B cell (primary cell): ENCODE measurements at regions not wholly inside any gene's neighbourhood (a gene's known extent, or its start where the extent isn't known, plus 50 kb on each side); places are given as distances from the start of the nearest gene placed in this dataset.

Source experiments
- CTCF ChIP-seq: fragments of 200-600 bp; IDR thresholded peaks from one replicate; pipeline ENCODE4 v1.8.0; 2022; ENCODE audit warnings: antibody characterized with exemption, mild to moderate bottlenecking
- EZH2 ChIP-seq: IDR thresholded peaks from 2 replicates; pipeline ENCODE4 v1.6.1; 2012; ENCODE audit warnings: borderline replicate concordance, low read depth, mild to moderate bottlenecking, moderate library complexity, low read length; ENCODE audit not compliant: insufficient read depth, poor library complexity, severe bottlenecking

GRCh38 chr18:37717656-37718055 lies 152.1 kb upstream of the CELF4 start:
- TF ChIP-seq CTCF (no peak), EZH2 (no peak)
